Epidermal melanocyte (primary cell): ENCODE measurements at regions not wholly inside any gene's neighbourhood (a gene's known extent, or its start where the extent isn't known, plus 50 kb on each side); places are given as distances from the start of the nearest gene placed in this dataset.
"Not testable (repeated sequence)": the region's sequence is repeated elsewhere in the genome, so short reads cannot be mapped to it uniquely, and the experiment has no call there.

Source experiments
- DNase-seq: peaks from one replicate; pipeline ENCODE4 v3.0.0; 2011; ENCODE audit warnings: low spot score; ENCODE audit not compliant: insufficient read length

DNA sequence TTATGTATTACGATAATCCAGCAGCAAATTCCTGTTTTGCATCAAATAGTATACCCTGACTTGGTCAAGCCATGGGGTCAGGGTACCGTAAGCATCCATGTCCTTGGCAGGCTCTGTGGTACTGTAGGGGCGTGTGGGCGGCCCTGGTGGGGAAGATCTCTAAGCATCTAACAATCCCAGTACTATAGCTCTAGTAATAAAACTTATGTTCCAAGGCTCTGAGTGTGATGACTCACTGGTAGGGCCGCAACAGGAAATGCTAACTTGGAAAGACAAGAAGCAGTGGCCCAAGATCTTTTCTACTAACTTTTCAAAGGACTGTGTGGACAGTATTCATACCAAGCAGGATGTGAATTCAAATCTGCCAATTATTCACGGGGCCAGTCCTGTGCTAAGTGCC lies 63.8 kb downstream of the CLEC18A start:
- DNase-seq = not testable (repeated sequence)

DNA sequence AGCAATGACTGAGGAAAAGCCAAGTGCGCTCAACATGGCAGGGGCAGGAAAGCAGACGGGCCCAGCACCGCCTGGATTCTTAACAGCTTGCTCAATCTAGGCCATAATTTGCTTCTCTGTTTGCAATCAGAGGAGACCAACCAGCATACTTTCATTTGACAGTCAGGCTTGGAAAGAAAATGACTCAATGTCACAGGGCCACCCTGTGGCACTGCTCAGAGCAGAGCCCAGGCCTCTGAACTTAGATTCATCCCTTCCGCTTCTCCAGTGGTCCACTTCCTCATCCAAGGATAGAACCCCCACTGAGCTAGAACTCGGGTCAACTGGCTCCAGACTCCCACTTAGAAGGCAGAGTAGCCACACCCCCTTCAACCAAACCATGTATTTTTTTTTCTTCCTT lies 65.6 kb downstream of the CLEC18A start:
- DNase-seq = not testable (repeated sequence)

DNA sequence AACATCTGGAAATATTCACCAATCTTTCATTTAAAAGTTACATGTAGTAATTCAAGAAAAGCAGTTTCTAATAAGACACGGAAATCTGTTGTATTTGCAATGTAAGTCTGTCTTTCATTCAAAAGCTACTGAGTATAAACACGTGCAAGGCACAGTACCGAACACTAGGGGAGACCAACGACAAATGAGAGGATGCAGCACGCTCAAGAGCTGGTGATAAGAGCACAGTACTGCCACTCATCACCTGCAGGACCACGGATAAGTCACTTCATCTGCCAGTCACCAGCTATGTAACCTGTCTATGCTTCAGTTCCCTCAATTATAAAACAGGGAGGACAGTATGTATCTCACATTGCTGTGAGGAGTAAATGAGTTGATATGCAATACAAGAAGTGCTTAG lies 67.1 kb downstream of the CLEC18A start:
- no peak for DNase-seq

DNA sequence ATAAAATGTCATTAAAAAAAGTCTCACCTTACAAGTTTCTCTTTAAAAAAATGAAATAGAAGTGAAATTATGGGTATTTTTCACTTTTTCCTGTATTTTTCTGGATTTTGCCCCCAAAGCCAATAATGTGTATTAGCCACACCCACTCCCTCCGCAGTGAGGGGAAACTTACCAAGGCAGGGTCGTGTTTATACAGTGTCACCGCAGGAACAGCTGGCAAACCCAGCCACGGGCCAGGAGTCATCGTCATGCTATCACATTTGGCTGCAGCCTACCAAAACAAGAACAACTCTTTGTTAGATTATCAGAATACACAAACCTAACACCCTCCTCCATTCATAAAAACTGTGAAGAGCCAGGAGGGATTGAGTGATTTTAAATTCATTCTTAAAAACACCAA lies 72.1 kb downstream of the CLEC18A start:
- DNase-seq = not testable (repeated sequence)

DNA sequence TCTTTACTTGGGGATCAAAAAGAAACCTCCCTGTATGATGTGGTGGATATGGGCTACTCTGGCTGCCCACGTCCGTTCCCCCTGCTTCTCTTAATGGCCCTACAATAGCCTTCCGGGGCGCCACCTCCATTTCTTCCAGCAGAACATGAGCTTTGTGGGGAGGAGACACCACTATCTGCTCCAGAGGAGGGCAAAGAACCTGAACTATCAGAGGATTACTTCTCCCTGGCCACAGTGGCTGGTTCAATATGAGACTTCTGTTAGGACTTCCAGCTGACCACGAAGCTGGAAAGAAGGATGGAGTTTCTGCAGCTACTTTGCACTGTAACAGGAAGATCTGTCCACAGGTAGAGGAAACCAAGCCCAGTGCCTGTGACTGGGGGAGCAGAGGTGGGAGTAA lies 72.8 kb downstream of the CLEC18A start:
- DNase-seq = not testable (repeated sequence)

DNA sequence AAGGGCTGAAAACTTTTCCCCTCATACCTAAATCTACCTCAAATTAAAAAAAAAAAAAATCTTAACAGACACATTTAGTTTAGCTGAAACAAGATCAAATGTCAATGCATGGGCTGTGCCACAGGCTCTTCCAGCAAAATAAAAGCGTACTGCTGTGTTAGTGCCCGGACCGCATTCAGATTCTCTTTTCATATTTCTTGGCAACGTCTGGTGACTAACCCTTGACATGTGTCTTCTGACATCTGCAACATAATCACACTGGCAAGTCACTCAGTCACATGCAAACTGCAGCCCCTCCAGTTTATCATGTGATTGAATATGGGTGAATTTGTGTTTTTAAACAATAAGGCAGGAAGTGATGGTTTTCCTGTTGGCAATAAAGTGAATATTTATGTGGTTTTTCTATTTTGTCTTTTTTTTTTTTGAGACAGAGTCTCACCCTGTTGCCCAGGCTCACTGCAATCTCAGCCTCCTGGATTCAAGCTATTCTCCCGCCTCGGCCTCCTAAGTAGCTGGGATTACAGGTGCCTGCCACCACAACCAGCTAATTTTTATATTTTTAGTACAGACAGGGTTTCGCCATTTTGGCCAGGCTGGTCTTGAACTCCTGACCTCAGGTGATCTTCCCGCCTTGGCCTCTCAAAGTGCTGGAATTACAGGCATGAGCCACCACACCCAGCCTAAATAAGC lies 75.2 kb downstream of the CLEC18A start:
- DNase-seq = peak; percentile 16

DNA sequence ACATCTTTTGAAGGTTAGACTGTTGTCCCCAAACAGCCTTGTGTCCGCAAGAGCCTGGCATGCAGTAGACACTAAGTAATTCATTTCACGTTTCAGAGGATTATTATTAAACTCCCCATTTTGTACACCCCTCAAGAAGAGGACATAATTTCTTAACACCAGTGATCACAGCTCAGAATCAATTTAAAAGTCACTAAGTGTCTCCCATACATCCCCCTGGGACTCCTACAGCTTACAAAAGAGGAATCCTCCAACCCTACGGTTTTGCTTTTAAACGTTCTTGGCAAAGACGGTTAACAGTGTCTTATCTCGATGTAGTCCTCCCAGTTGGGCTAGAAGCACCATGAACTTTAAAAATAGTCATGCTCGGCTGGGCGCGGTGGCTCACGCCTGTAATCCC lies 81.2 kb upstream of the PDPR start:
- DNase-seq = not testable (repeated sequence)

DNA sequence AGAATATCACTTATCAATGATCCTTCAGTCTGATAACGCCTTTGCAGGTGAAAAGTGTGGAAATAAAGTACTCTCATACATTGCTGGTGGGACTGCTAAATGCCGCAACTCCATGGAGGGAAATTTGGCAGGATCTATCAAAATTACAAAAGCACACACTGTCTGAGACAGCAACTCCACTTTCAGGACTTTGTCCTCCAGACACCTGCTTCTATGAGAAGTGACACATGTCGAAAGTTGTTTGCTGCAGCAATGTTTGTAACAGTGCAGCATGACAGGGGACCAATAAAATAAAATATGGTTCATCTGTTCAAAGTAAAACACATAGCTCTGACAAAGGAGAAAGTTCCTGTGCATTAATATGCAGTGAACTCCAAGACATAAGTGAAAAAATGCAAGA lies 76.2 kb upstream of the PDPR start:
- DNase-seq = not testable (repeated sequence)

DNA sequence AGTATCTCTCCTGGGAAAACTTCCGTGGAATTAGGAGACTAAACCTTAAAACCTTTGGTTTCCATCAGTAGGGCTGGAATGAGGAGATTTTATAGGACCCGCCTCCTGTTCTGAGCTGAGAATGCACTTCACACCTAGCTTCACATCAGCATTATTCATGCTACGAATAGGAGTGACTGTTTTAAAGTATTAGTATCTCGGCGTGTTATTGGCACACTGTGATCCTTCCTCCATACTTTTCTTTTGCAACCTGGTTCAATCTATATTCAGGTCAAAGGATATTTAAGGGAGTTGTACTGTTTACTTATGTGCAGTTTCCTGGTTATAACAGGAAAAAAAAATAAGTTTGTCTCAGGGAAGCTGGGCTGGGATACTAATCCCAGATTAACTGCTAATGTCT lies 73.6 kb upstream of the PDPR start:
- DNase-seq = not testable (repeated sequence)

DNA sequence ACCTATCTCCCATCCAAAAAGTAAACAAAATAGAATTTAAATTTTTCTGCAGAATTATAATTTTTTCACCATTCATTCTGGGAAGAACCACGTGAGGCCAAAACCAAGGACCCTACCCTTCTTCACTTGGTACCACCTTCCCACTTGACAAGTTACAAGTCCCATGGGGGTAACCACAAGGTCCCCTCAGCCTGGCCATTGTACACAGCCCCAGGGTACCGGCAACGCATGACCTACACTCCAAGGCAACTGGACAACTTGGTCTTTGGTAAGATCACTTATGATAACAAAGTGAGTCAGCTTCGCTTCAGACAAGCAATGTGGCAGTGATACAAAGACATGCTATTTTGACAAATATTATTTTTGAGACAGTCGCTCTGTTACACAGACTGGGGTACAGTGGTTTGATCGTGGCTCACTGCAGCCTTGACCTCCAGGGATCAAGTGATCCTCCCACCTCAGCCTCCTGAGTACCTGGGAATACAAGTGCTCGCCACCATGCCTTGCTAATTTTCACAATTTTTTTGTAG lies 70.5 kb upstream of the PDPR start:
- not testable (repeated sequence) for DNase-seq

DNA sequence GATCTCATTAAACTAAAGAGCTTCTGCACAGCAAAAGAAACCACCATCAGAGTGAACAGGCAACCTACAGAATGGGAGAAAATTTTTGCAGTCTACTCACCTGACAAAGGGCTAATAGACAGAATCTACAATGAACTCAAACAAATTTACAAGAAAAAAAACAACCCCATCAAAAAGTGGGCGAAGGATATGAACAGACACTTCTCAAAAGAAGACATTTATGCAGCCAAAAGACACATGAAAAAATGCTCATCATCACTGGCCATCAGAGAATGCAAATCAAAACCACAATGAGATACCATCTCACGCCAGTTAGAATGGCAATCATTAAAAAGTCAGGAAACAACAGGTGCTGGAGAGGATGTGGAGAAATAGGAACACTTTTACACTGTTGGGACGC lies 67.6 kb upstream of the PDPR start:
- not testable (repeated sequence) for DNase-seq

DNA sequence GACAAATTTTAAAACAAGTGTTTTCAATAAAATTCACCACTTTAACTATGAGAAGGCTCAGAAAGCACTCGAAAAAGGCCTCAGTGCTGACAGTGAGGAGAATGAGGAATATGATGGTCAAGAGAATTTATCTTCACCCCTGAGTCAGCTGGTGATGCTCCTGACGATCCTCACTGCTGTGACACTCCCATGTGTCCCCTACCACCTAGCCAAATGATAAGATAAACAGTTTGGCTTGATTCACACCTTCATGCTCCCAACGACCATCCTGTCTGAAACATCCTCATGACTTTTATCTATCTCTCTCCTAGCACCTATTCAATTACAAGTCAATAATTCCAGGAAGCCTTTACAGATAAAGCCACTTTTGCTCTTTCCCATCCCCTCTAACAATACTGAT lies 66.0 kb upstream of the PDPR start:
- DNase-seq = not testable (repeated sequence)

DNA sequence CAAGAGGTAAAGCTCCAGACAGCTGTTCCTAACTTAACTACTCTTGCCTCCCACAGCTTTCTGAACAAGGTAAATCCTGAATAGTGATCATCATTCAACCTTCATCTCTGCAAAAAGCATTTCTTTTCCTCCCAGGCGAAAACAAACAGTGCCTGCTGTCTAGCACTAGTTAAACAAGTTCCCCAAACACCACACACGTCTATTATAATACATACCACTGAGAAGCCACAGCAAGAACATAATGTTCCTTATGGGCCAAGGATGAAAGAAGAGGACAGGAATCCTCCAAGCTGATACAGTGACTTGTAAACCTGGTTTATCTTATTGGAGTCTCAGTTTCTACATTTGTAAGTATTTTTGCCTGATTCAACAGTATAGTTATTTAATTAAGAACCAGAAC lies 56.1 kb upstream of the PDPR start:
- not testable (repeated sequence) for DNase-seq

DNA sequence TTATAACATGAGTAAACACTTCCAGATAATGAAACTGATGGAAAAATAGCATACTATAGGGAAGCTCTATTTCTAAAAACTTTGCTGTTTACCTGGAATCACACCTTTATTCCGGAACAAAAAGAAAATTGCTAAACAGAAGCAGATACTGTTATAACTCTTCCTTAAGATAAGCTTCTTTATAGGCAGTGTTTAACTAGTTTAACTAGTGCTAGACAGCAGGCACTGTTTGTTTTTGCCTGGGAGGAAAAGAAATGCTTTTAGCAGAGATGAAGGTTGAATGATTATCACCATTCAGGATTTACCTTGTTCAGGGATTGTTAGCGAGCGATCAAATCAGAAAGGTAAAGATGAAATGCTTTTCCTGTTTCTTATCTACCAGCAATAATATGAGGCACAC lies 54.7 kb upstream of the PDPR start:
- DNase-seq = not testable (repeated sequence)

DNA sequence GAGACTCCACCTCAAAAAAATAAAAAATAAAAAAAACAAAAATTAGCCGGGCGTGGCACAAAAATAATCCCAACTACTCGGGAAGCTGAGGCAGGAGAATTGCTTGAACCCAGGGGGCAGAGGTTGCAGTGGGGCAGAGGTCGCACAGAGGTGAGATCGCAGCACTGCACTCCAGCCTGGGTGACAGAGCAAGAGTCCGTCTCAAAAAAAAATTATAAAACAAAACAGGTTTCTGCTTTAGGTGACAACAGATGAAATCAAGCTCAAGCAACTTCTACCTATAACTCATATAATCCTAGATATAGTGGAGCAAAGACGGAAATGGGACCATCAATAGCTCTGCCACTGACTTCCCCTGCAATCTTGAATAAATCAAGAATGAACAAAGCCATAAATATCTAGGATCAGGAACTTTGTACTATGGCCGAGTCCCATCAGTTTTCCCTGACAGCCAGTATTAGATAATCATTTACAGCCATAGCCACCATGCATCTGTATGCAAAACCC lies 53.6 kb upstream of the PDPR start:
- DNase-seq = not testable (repeated sequence)

DNA sequence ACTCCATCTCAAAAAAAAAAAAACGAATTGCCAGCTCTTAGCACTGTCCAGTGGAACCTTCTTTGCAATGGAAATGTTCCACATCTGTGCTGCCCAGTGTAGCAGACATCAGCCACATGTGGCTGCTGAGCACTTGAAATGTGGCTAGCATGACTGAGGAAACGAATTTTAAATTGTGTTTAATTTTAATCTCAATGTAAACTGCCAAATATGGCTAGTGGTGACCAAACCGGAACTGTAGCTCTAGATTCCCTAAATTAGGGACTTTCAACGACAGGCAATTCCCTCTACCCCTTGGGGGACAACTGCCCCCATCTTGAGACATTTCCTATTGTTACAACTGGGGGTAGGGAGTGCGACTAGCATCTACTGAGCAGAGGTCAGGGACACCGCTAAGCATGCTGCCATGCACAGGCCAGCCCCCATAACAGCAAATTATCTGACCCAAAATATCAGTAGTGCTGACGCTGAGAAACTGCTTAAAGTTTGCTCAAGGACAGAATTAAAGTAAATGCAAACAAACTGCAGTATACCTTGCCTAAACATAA lies 52.4 kb upstream of the PDPR start:
- not testable (repeated sequence) for DNase-seq

DNA sequence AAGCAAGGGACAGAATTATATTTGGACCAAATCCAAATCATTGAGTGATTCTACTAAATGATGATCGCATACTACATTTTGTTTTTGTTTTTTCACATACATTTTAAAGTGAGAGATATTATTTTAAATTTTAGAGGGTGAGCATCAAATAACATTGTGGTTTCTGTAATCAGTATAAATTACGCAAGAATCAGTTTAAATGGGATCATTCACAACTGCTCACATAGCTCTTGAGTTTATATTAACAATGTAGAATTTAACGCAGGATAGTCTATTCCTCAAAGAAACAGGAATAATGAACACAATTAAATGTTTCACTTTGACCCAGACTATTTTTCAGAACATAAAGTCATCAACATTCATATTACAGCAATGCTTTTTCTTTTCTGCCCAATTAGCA lies 51.2 kb upstream of the PDPR start:
- not testable (repeated sequence) for DNase-seq
